Panc1 (cell line): ENCODE measurements at regions not wholly inside any gene's neighbourhood (a gene's known extent, or its start where the extent isn't known, plus 50 kb on each side); places are given as distances from the start of the nearest gene placed in this dataset.

Experiments used
- ATAC-seq: fragments of 200-7000 bp; cut with Tn5 transposase; 2 replicates; pipeline ENCODE4 v1.9.1; 2020; ENCODE audit warnings: mild to moderate bottlenecking, moderate library complexity
- BruUV-seq: library from RNA; stranded (reverse); fragments of 400-500 nt; replicated peaks from 2 replicates; lab custom pipeline; 2021; lab: Mats Ljungman, UMichigan
- CTCF ChIA-PET: fragments of 300-600 bp; sonication (Branson Sonifier 250); formaldehyde crosslinking; loops from one replicate; lab custom pipeline; 2022; ENCODE audit warnings: antibody characterized with exemption; lab: Charles Lee
- POLR2A ChIA-PET: fragments of 300-600 bp; sonication (Branson Sonifier 250); formaldehyde crosslinking; loops from one replicate; lab custom pipeline; 2022; ENCODE audit warnings: antibody characterized with exemption; lab: Charles Lee
- DNase-seq: peaks from one replicate; pipeline ENCODE4 v3.0.0-alpha.2; 2010; ENCODE audit warnings: low read depth, low spot score
- H3K27ac ChIP-seq: 2 replicates; pipeline ENCODE4 v1.5.1; 2011; ENCODE audit warnings: mild to moderate bottlenecking, low read length, inconsistent platforms
- H3K27me3 ChIP-seq: fragments of 200-500 bp; sonication (Bioruptor generic); 2 replicates; pipeline ENCODE4 v1.6.0; 2014; ENCODE audit warnings: low read length, inconsistent platforms; ENCODE audit not compliant: control insufficient read depth, insufficient read depth
- H3K36me3 ChIP-seq: fragments of 200-500 bp; sonication (Bioruptor generic); 2 replicates; pipeline ENCODE4 v1.5.1; 2014; ENCODE audit warnings: inconsistent platforms, mild to moderate bottlenecking, low read length, moderate library complexity; ENCODE audit not compliant: control insufficient read depth, insufficient read depth
- H3K4me1 ChIP-seq: 2 replicates; pipeline ENCODE4 v1.5.1; 2011; ENCODE audit warnings: inconsistent platforms, mild to moderate bottlenecking, low read length, moderate library complexity; ENCODE audit not compliant: control insufficient read depth, insufficient read depth
- H3K4me3 ChIP-seq, 2 experiments: 2 replicates each; pipeline ENCODE4 v1.5.1; 2011 to 2012; ENCODE audit warnings: low read depth in 2 of 2, low read length in 2 of 2, mild to moderate bottlenecking in 2 of 2, inconsistent platforms in 1 of 2, moderate library complexity in 1 of 2
- H3K9me3 ChIP-seq: fragments of 200-500 bp; sonication (Bioruptor generic); 2 replicates; pipeline ENCODE4 v1.5.1; 2014; ENCODE audit warnings: low read depth, mild to moderate bottlenecking, inconsistent platforms, low read length, moderate library complexity; ENCODE audit not compliant: control insufficient read depth, insufficient read depth
- POLR2AphosphoS5 ChIP-seq: IDR thresholded peaks from 2 replicates; pipeline ENCODE4 v1.6.1; 2012; ENCODE audit warnings: mild to moderate bottlenecking, low read depth, low read length, moderate library complexity
- SIN3A ChIP-seq: IDR thresholded peaks from 2 replicates; pipeline ENCODE4 v1.6.1; 2012; ENCODE audit warnings: low read depth, mild to moderate bottlenecking, low read length, moderate library complexity, borderline replicate concordance; ENCODE audit not compliant: insufficient read depth
- TCF7L2 ChIP-seq: IDR thresholded peaks from 2 replicates; pipeline ENCODE4 v1.6.1; 2011; ENCODE audit warnings: mild to moderate bottlenecking, low read depth, low read length, inconsistent platforms
- in situ Hi-C: cut with HindIII; loops from 2 replicates; pipeline ENCODE4 v1.10.0; 2016; ENCODE audit warnings: low sequenced_read_pairs, low pct_unique_long_range_greater_than_20kb
- intact Hi-C: fragments of 100-400 bp; cut with micrococcal nuclease; formaldehyde crosslinking; loops from one replicate; pipeline ENCODE4 v1.10.0; 2022; ENCODE audit not compliant: unreplicated experiment
- TF ChIP-seq, protein P1 (sequence below), 2 experiments: IDR thresholded peaks; 2 replicates each; pipeline ENCODE4 v1.6.1; 2011 to 2012; ENCODE audit warnings: low read depth in 2 of 2, control low read depth in 1 of 2, low read length in 1 of 2, mild to moderate bottlenecking in 1 of 2, moderate library complexity in 1 of 2; ENCODE audit not compliant: insufficient read depth in 1 of 2
- TF ChIP-seq, protein P2 (sequence below): fragments of 450-650 bp; IDR thresholded peaks from 2 replicates; pipeline ENCODE4 v1.5.1; 2017; ENCODE audit warnings: mild to moderate bottlenecking

DNA sequence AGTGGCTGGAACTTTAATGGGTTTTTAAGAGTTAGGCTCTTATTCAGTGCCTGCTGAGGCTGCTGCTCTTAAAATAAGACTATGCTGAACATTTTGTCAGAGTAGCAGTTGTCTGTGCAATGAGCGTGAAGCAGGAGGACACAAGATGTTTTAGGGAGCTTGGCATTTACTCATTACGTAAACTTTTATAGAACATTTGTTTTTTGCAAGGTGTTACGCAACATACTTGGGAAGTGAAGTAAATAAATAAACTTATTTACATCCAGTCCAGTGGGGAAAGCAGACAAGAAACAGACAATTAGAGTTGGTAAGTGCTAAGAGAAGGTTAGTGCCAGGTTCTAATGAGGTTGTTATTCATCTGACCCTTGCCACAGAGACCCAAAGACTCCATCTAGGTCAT, 226.0 kb downstream of the HINT1 start:
- POLR2A ChIA-PET = no interaction called here
- intact Hi-C loops (no loop called here), in situ Hi-C loops (no loop called here)

DNA sequence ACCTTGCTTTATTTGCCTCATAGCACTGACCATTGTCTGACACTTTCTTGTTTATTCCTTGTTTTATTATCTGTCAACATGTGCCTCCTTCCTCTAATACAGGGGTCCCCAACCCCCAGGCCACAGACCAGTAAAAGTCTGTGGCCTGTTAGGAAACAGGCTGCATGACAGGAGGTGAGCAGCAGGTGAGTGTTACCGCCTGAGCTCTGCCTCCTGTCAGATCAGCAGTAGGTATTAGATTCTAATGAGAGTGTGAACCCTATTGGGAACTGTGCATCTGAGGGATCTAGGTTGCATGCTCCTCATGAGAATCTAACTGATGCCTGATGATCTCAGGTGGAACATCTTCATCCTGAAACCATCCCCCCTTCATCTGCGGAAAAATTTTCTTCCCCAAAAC, 228.0 kb downstream of the HINT1 start:
- no peaks in the 10 kb centered on the region for H3K4me1 ChIP-seq
- no peak for TF ChIP-seq SIN3A
- TF ChIP-seq, protein P1, sequence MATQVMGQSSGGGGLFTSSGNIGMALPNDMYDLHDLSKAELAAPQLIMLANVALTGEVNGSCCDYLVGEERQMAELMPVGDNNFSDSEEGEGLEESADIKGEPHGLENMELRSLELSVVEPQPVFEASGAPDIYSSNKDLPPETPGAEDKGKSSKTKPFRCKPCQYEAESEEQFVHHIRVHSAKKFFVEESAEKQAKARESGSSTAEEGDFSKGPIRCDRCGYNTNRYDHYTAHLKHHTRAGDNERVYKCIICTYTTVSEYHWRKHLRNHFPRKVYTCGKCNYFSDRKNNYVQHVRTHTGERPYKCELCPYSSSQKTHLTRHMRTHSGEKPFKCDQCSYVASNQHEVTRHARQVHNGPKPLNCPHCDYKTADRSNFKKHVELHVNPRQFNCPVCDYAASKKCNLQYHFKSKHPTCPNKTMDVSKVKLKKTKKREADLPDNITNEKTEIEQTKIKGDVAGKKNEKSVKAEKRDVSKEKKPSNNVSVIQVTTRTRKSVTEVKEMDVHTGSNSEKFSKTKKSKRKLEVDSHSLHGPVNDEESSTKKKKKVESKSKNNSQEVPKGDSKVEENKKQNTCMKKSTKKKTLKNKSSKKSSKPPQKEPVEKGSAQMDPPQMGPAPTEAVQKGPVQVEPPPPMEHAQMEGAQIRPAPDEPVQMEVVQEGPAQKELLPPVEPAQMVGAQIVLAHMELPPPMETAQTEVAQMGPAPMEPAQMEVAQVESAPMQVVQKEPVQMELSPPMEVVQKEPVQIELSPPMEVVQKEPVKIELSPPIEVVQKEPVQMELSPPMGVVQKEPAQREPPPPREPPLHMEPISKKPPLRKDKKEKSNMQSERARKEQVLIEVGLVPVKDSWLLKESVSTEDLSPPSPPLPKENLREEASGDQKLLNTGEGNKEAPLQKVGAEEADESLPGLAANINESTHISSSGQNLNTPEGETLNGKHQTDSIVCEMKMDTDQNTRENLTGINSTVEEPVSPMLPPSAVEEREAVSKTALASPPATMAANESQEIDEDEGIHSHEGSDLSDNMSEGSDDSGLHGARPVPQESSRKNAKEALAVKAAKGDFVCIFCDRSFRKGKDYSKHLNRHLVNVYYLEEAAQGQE (IDR thresholded peaks at IDR 0.05; ENCODE audit: insufficient read depth in 1 of 2, low read depth in 2 of 2, low read length in 1 of 2) = no peak
- TF ChIP-seq, protein P2, sequence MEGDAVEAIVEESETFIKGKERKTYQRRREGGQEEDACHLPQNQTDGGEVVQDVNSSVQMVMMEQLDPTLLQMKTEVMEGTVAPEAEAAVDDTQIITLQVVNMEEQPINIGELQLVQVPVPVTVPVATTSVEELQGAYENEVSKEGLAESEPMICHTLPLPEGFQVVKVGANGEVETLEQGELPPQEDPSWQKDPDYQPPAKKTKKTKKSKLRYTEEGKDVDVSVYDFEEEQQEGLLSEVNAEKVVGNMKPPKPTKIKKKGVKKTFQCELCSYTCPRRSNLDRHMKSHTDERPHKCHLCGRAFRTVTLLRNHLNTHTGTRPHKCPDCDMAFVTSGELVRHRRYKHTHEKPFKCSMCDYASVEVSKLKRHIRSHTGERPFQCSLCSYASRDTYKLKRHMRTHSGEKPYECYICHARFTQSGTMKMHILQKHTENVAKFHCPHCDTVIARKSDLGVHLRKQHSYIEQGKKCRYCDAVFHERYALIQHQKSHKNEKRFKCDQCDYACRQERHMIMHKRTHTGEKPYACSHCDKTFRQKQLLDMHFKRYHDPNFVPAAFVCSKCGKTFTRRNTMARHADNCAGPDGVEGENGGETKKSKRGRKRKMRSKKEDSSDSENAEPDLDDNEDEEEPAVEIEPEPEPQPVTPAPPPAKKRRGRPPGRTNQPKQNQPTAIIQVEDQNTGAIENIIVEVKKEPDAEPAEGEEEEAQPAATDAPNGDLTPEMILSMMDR = no peak
- no peak for TF ChIP-seq POLR2AphosphoS5
- no peak for TF ChIP-seq TCF7L2
- CTCF ChIA-PET = no interaction called here
- H3K36me3 ChIP-seq = no peaks in the 10 kb centered on the region
- DNase-seq (no peak), ATAC-seq (no peak)
- intact Hi-C loops = no loop called here
- H3K9me3 ChIP-seq = no peaks in the 10 kb centered on the region
- H3K27me3 ChIP-seq = no peaks in the 10 kb centered on the region
- H3K27ac ChIP-seq = no peak overlapping the region
- POLR2A ChIA-PET = no interaction called here
- in situ Hi-C loops = no loop called here
- H3K4me3 ChIP-seq = no peak overlapping the region
- BruUV-seq = no TSS peak

More for the DNA sequence above, 226.0 kb downstream of the HINT1 start:
- Histone ChIP-seq H3K36me3 (no peaks in the 10 kb centered on the region), H3K4me3 (no peak overlapping the region), H3K4me1 (no peaks in the 10 kb centered on the region), H3K27ac (no peak overlapping the region), H3K27me3 (no peaks in the 10 kb centered on the region), H3K9me3 (no peaks in the 10 kb centered on the region)
- no TSS peak for BruUV-seq
- no peak for ATAC-seq
- TF ChIP-seq, protein P1 (IDR thresholded peaks at IDR 0.05; ENCODE audit: insufficient read depth in 1 of 2, low read depth in 2 of 2, low read length in 1 of 2) = no peak
- TF ChIP-seq SIN3A (no peak), POLR2AphosphoS5 (no peak), TCF7L2 (no peak)
- TF ChIP-seq, protein P2 = no peak
- CTCF ChIA-PET = no interaction called here
- DNase-seq = no peak
